CD14-positive monocyte (primary cell): ENCODE measurements at regions not wholly inside any gene's neighbourhood (a gene's known extent, or its start where the extent isn't known, plus 50 kb on each side); places are given as distances from the start of the nearest gene placed in this dataset.

Experiments used
- DNase-seq, 3 donors: peaks; one replicate each; pipeline ENCODE4 v3.0.0-alpha.2; 2011 to 2022
- H2AFZ ChIP-seq: 2 replicates; pipeline ENCODE4 v1.6.0; 2012; ENCODE audit warnings: mild to moderate bottlenecking, low read depth, low read length, inconsistent platforms; ENCODE audit not compliant: insufficient read depth, poor library complexity, severe bottlenecking
- H3K27ac ChIP-seq, 2 donors: 1 replicate in 1 of 2; 2 replicates in 1 of 2; pipeline ENCODE4 v1.5.1; 2012 to 2013; ENCODE audit warnings: low read length in 2 of 2, control low read depth in 1 of 2, inconsistent platforms in 1 of 2, low read depth in 1 of 2, mild to moderate bottlenecking in 1 of 2
- H3K27me3 ChIP-seq, 2 donors: one replicate each; pipeline versions ENCODE4 v1.6.0 to v1.6.1; 2011 to 2013; ENCODE audit warnings: low read length in 2 of 2; ENCODE audit not compliant: control insufficient read depth in 2 of 2, insufficient read depth in 2 of 2
- H3K36me3 ChIP-seq, 2 donors: replicated peaks in 1 of 2; 1 replicate in 1 of 2; 2 replicates in 1 of 2; pipeline versions ENCODE4 v1.5.1 to v1.6.1; 2012 to 2013; ENCODE audit warnings: low read length in 2 of 2, control low read depth in 1 of 2, inconsistent platforms in 1 of 2, mild to moderate bottlenecking in 1 of 2; ENCODE audit not compliant: insufficient read depth in 2 of 2, control insufficient read depth in 1 of 2
- H3K4me1 ChIP-seq, 2 donors: 1 replicate in 1 of 2; 2 replicates in 1 of 2; pipeline versions ENCODE4 v1.5.1 to v1.6.1; 2012 to 2013; ENCODE audit warnings: low read length in 2 of 2, control low read depth in 1 of 2, inconsistent platforms in 1 of 2, mild to moderate bottlenecking in 1 of 2, moderate library complexity in 1 of 2; ENCODE audit not compliant: insufficient read depth in 2 of 2, control insufficient read depth in 1 of 2
- H3K4me2 ChIP-seq: replicated peaks from 2 replicates; pipeline ENCODE3; 2012; ENCODE audit warnings: low read length, moderate library complexity, mild to moderate bottlenecking; ENCODE audit not compliant: poor library complexity, severe bottlenecking; ENCODE audit errors: extremely low read depth
- H3K4me3 ChIP-seq, 3 experiments: fragments of 200-600 bp in 1 of 3; sonication (generic) in 1 of 3; replicated peaks in 1 of 3; 1 replicate in 2 of 3; 2 replicates in 1 of 3; pipeline ENCODE4 v1.5.1; 2011 to 2013; ENCODE audit warnings: low read length in 3 of 3, mild to moderate bottlenecking in 3 of 3, control low read depth in 2 of 3, low read depth in 2 of 3, inconsistent platforms in 1 of 3, moderate library complexity in 1 of 3
- H3K79me2 ChIP-seq: 2 replicates; pipeline ENCODE4 v1.6.0; 2012; ENCODE audit warnings: mild to moderate bottlenecking, control low read depth, inconsistent platforms, low read length, moderate library complexity; ENCODE audit not compliant: insufficient read depth
- H3K9ac ChIP-seq: 2 replicates; pipeline ENCODE4 v1.6.0; 2017; ENCODE audit warnings: low read length, mild to moderate bottlenecking; ENCODE audit not compliant: insufficient read depth, poor library complexity, severe bottlenecking
- H3K9me3 ChIP-seq, 2 donors: replicated peaks in 1 of 2; 1 replicate in 1 of 2; 2 replicates in 1 of 2; pipeline versions ENCODE4 v1.5.1 to v1.6.1; 2012 to 2013; ENCODE audit warnings: low read length in 2 of 2, control low read depth in 1 of 2; ENCODE audit not compliant: control insufficient read depth in 1 of 2, insufficient read depth in 1 of 2
- H4K20me1 ChIP-seq: 2 replicates; pipeline ENCODE4 v1.6.0; 2012; ENCODE audit warnings: mild to moderate bottlenecking, low read length, control low read depth, moderate library complexity; ENCODE audit not compliant: insufficient read depth
- H3K27ac Mint-ChIP-seq, 7 donors: one replicate each; pipeline ENCODE4 v1.8.0; 2020; ENCODE audit warnings: mild to moderate bottlenecking in 7 of 7, mixed read lengths in 7 of 7, moderate library complexity in 6 of 7, inconsistent platforms in 2 of 7
- H3K27me3 Mint-ChIP-seq, 3 donors: one replicate each; pipeline ENCODE4 v1.8.0; 2021 to 2022; ENCODE audit warnings: low read depth in 3 of 3, mild to moderate bottlenecking in 3 of 3, mixed read lengths in 3 of 3, moderate library complexity in 3 of 3, inconsistent platforms in 1 of 3
- H3K36me3 Mint-ChIP-seq, 2 donors: one replicate each; pipeline ENCODE4 v1.8.0; 2020; ENCODE audit warnings: mixed read lengths in 2 of 2, inconsistent platforms in 1 of 2, mild to moderate bottlenecking in 1 of 2
- H3K4me1 Mint-ChIP-seq: one replicate; pipeline ENCODE4 v1.8.0; 2020; ENCODE audit warnings: mild to moderate bottlenecking, mixed read lengths
- H3K4me3 Mint-ChIP-seq, 2 donors: one replicate each; pipeline ENCODE4 v1.8.0; 2020; ENCODE audit warnings: mild to moderate bottlenecking in 2 of 2, mixed read lengths in 2 of 2, moderate library complexity in 1 of 2
- H3K9me3 Mint-ChIP-seq, 7 donors: one replicate each; pipeline ENCODE4 v1.8.0; 2020 to 2022; ENCODE audit warnings: mixed read lengths in 7 of 7, mild to moderate bottlenecking in 6 of 7, moderate library complexity in 6 of 7, inconsistent platforms in 2 of 7
- CTCF ChIP-seq: fragments of 200-600 bp; IDR thresholded peaks from one replicate; pipeline ENCODE4 v1.8.0; 2022; ENCODE audit warnings: antibody characterized with exemption, mild to moderate bottlenecking
- WGBS: methylation state at CpG from one replicate; pipeline ENCODE4 v1.1.5; 2013; ENCODE audit warnings: missing lambda C conversion rate; ENCODE audit not compliant: insufficient coverage; 5-methylcytosine and 5-hydroxymethylcytosine counted together
- intact Hi-C, 2 donors: fragments of 100-400 bp; cut with micrococcal nuclease; formaldehyde crosslinking; loops; one replicate each; pipeline versions ENCODE4 v1.15.0 to v1.15.1; 2023

GRCh38 chr2:6369266-6369665, 496.4 kb downstream of the CMPK2 start:
- H3K27me3 Mint-ChIP-seq: peaks cover 0 to 2% (median 0%) of the 10 kb centered on the region in 3 donors
- peaks cover 0 to 4% (median 1%) of the 10 kb centered on the region in 7 donors for H3K9me3 Mint-ChIP-seq
- no CpG with 5 or more reads among the region's 3 CpGs for WGBS

GRCh38 chr2:6370753-6371551, 494.8 kb downstream of the CMPK2 start:
- Histone ChIP-seq H3K4me2 (no peak overlapping the region), H3K36me3 (no peaks in the 10 kb centered on the region), H3K4me1 (no peaks in the 10 kb centered on the region), H3K27me3 (no peaks in the 10 kb centered on the region), H3K27ac (no peak overlapping the region), H4K20me1 (no peaks in the 10 kb centered on the region), H3K79me2 (no peaks in the 10 kb centered on the region), H3K9ac (no peak overlapping the region), H2AFZ (no peak overlapping the region), H3K4me3 (no peak overlapping the region), H3K9me3 (peaks cover 6 to 7% of the 10 kb centered on the region in 2 donors)
- Mint-ChIP-seq H3K36me3 (no peaks in the 10 kb centered on the region), H3K27ac (no peak overlapping the region), H3K9me3 (peaks cover 0 to 6% (median 1%) of the 10 kb centered on the region in 7 donors), H3K4me1 (no peaks in the 10 kb centered on the region), H3K27me3 (no peaks in the 10 kb centered on the region), H3K4me3 (no peak overlapping the region)
- intact Hi-C loops: no loop called here
- WGBS: 92% methylated on average over 2 of the region's 7 CpGs
- TF ChIP-seq CTCF: no peak
- DNase-seq: no peak

More at GRCh38 chr2:6369266-6369665, 496.4 kb downstream of the CMPK2 start:
- Histone ChIP-seq H4K20me1 (no peaks in the 10 kb centered on the region), H3K4me2 (no peak overlapping the region), H3K9me3 (peaks cover 6% of the 10 kb centered on the region in 2 donors), H3K27me3 (no peaks in the 10 kb centered on the region), H3K79me2 (no peaks in the 10 kb centered on the region), H3K36me3 (no peaks in the 10 kb centered on the region), H3K27ac (no peak overlapping the region), H3K4me1 (no peaks in the 10 kb centered on the region), H3K9ac (no peak overlapping the region), H2AFZ (no peak overlapping the region), H3K4me3 (no peak overlapping the region)
- no peaks in the 10 kb centered on the region for H3K4me1 Mint-ChIP-seq
- intact Hi-C loops: no loop called here
- H3K4me3 Mint-ChIP-seq: no peak overlapping the region
- DNase-seq: no peak
- H3K36me3 Mint-ChIP-seq: no peaks in the 10 kb centered on the region
- TF ChIP-seq CTCF: no peak
- no peak overlapping the region for H3K27ac Mint-ChIP-seq
